GM19328 (cell line): ENCODE measurements at regions not wholly inside any gene's neighbourhood (a gene's known extent, or its start where the extent isn't known, plus 50 kb on each side); places are given as distances from the start of the nearest gene placed in this dataset.
"Not testable (repeated sequence)": the region's sequence is repeated elsewhere in the genome, so short reads cannot be mapped to it uniquely, and the experiment has no call there.

Experiments used
- ATAC-seq: cut with Tn5 transposase; IDR thresholded peaks from one replicate; pipeline ENCODE4 v1.9.1; 2021; ENCODE audit warnings: mild to moderate bottlenecking, moderate library complexity; ENCODE audit not compliant: unreplicated experiment

DNA sequence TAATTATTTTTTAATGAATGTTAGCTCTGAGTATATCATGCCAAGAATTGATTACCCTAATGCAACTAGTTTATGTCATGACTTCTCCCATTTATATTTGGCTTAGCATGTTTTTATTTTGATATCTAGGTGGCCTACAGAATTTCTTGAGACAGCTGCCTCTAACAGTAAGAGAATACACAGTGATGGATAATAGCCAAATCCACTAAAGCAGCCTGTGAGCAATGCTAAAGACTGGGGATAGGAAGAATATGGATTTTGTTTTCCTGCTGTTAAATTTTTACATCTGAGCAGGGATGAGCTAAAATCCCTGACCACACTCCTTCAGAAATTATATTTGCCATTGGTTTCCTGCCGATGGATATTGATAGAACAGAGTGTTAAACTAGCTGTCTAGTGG lies 149.3 kb upstream of the TGFBR2 start:
- no peak for ATAC-seq

DNA sequence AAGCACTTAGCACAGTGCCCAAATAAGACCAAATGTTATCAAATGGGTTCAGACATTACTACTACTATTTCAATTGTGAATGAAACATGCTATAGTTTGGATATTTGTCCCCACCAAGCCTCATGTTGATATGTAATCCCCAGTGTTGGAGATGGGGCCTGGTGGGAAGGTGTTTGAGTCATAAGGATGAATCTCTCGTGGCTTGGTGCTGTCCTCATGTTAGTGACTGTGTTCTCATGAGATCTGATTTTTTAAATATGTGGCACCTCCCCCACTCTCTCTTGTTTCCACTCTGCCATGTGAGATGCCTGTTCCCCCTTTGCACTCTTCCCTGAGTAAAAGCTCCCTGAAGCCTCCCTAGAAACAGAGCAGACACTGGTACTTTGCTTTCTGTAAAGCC lies 148.7 kb upstream of the TGFBR2 start:
- ATAC-seq = no peak

DNA sequence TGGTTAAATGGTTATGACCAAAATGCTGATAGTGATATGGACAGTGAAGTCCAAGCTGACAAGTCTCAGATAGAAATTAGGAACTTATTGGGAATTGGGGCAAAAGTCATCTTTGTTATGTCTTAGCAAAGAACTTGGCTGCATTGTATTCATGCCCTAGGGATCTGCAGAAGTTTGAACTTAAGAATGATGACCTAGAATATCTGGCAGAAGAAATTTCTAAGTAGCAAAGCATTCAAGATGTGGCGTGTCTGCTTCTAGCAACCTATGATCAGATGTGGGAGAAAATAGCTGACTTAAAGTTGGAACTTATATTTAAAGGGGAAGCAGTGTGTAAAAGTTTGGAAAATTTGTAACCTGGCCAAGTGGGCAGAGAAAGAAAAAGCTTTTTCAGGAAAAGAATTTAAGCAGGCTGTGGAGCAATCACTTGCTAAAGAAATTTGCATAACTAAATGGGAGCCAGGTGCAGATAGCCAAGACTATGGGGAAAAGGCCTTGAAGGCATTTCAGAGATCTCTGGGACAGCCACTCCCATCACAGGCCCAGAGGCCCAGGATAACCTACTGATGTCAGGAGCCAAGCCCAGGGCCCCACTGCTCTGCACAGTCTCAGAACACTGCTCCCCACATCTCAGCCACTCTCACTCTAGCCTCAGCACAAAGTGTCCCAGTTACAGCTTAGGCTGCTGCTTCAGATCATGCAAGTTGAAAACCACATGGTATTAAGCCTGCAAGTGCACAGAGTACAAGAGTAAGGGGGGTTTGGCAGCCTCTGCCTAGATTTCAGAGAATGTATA lies 147.8 kb upstream of the TGFBR2 start:
- no peak for ATAC-seq

DNA sequence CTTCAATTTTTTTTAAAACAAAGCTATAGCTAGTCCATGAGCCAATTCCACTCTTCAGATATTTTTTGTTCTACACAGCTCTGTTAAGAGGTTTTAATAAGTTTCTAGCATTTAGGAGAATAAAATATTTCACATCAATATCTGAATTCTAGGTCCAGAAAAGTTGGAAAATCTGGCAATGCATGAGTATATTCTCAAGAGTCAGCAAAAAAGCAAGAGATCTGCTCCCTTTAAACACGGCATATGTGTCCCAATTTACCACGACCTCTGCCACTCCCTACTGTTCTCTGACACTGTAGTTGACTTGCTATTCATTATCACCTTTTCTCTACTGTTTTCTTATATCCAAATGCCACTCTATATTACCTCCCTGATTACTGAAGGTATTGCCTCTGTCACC lies 145.1 kb upstream of the TGFBR2 start:
- ATAC-seq = no peak

DNA sequence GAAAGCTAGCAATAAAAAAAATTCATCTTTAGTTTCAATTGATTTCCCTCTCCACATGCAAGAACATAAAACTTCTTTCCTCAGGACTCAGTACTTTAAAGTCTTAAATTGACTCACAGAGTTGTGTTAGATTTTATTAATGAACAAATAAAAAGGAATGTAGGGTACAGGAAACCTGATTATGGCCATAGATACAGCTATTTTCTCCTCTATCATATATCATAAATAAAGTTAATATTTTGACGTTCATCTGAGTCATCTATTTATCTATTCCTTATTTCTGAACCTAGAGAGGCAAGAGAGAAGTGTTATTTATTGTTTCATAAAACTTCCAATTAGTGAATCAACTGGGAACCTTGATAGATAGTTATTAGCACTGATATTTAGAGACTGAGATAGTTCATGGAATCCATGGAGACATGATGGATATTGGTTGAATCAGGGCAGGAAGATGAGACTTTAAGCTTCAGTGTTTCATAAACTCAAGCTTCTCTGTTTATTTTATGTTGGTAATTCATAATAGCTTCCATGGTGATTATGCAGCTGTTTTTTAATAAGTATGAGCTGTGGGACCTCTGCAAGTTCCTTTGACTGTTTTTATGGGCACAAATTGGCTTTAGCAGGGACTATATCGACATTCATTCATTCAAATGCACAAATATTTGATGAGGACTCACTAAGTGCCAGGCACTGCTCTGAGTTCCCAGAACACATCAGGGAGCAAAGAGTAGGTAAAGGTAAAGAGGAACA lies 143.5 kb upstream of the TGFBR2 start:
- no peak for ATAC-seq

DNA sequence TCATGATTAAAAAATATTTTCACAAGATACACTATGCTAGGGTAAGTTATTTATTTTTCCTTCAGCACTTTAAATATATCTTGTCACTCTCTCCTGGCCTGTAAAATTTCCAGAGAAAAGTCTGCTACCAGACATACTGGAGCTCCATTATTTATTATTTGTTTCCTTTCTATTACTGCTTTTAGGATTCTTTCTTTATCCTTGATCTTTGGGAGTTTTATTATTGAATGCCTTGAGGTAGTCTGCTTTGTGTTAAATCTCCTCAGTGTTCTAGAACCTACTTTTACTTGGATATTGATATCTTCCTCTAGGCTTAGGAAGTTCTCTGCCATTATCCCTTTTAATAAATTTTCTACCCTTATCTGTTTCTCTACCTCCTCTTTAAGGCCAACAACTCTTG lies 142.0 kb upstream of the TGFBR2 start:
- ATAC-seq = no peak

DNA sequence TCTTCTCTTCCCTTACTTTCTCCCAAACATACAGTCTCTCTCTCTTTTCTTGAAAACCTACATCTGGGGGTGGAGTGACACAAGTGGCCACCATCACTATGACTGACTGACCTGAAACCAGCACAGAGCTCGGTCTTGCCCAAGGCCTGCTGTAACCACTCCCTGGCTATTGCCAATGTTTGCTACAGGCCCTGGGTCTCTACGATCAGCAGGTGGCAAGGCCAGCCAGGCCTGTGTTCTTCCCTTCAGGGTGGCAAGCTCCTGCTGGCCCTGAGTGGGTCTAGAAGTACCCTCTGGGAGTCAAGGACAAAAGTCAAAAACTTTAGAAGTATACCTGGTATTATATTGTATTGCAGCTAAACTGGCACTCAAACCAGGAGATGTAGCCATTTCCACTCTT lies 140.9 kb upstream of the TGFBR2 start:
- no peak for ATAC-seq

DNA sequence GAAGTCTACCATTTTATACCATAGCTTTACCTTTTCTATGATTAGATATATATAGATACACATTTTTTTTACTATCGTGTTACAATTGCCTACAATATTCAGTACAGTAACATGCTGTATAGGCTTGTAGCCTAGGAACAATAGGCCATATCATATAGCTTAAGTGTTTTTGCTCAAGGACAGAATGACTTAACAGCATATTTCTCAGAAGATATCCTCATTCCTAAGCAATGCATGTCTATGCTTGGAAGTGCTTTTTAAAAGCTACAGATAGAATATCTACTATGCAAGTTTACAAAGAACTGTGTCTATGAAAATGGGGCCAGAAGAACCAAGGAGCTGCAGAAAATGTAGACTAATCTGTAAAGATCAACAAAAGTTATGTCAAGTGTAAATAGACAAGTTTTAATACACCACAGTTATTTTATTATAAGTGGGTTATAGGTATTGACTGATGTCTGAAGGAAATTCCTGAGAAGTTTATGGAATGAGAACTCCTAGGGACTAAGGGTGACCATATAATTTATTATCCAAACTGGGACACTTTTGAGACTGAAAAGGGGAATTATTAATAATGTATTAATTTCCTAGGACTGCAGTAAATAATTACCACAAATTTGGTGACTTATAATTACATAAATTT lies 138.7 kb upstream of the TGFBR2 start:
- no peak for ATAC-seq

DNA sequence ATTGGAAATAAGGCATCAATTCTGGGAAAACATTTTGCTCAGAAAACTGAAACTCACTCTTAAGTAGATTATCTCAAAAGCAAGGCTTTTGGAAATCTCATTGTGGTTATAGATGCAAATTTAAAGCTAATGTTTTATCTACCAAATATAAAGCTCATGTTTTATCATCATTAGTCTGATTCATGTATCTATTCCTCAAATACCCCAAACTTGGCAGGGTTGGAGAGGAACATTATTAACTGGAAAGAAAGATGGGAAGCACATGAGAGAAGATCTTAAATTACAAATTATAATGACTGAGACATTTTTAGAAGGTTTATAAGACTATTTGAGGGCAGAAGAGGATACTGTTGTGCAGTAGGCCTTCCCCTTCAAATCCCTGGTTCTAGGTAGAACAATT lies 137.3 kb upstream of the TGFBR2 start:
- no peak for ATAC-seq

DNA sequence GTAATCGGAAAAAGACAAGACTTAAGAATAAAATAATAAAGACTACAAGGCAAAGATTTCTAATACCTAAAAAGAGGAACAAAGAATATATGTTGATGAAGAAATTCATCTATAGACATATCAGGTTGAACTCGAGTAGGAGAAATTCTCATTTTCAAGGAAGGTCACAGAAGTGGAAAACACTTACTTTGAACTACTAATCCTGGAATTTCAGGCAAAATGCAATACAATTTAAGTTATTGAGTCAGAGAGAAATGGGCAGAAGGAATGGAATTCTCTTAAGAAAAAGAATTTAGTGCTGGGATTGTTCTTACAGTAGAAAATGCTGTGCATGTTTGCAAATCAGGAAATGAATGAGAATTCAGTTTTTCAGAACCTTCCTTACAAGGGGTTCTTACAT lies 135.9 kb upstream of the TGFBR2 start:
- no peak for ATAC-seq

DNA sequence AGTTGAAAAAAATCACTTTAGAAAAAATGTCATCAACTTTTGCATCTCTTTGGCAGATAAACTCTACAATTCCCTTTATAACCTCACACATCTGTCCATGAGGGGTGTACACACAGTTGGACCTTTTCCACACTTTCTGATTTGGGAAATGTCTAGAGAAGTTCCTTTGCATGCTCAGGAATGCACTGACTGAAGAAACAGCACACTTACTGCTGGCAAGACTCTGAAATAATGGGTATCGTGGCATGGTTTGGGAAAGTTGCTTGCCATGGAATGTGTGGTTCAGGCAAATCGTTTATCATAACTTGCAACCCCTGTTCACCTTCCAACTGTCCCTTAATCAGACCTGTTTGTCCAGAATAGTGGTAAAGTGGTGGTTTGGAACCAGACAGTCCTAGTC lies 135.3 kb upstream of the TGFBR2 start:
- no peak for ATAC-seq

DNA sequence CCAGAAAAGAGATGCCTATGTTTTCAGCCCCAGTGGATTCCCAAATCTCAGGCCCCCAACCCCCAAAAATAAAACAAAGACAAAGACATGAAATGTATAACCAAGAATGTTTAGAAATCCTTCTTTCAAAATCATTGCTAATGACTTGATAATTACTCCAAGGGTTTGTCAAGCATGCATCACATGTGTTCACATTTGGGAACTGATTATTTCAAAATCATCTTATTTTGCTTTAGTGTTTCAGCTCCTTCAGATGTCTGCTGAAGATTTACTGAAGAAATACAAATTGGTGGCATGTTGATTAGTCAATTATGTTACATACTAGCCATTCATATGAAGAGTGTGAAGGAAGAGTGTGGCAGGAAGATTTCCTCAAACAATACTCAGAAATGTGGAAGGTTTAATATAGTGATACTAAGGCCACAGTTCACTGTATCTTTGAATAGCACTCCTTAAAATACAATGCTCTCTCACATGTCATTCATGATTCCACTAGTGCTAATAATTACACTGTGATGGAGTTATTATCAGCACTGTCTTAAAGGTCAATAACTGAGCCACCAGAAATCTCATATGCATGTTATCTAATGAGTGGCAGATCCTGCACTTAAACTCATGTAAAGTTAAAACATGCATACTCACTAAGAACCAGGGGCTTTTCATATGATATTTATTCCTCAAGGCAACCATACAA lies 134.5 kb upstream of the TGFBR2 start:
- ATAC-seq = no peak

DNA sequence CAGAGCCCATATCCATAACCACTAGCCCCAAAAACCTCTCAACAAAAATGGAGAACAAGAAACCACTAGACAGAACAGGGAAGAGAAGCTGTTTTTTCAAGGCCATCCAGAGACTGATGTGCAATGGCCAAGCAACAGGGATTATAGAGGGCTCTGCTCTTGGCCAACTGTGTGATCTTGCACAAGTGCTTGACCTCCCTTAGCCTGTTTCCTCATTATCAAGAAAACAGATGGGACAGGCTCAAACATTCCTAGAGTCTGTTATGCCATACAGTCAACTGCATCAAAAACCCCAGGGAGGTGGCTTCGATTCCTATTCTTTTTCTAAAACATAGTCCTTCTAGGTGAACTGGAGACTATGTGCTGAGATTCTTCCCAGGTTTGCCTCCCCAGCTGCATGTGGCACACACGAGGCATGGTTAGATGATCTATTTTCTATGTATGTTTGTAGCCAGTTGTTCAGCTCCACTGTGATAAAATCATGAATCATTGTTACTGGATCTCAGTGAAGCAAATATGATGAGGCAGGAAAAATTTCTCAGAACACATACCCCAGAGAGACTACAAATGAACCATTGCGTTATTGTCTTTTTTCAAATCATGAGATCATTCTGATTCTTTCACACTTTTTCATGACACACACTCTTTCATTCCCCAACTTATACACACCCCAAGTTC lies 132.9 kb upstream of the TGFBR2 start:
- ATAC-seq = no peak

DNA sequence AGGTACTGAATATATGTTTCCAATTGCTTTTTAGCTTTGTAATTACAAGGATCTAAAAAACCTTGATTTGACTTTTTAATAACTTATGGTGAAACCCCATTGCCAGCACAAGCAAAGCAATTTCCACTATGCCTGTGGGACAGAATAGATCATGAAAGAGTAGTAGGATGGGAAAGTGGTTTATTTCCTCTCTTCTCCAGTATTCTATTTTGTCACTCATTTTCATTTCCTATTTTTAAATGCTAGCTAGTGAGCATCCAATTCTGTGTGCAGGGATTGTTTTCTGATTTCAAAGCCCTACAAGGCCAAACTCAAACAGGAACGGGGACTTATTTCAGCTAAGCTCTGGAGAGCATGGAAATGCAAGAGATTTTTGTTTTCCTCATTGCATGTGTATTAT lies 132.0 kb upstream of the TGFBR2 start:
- ATAC-seq = no peak

DNA sequence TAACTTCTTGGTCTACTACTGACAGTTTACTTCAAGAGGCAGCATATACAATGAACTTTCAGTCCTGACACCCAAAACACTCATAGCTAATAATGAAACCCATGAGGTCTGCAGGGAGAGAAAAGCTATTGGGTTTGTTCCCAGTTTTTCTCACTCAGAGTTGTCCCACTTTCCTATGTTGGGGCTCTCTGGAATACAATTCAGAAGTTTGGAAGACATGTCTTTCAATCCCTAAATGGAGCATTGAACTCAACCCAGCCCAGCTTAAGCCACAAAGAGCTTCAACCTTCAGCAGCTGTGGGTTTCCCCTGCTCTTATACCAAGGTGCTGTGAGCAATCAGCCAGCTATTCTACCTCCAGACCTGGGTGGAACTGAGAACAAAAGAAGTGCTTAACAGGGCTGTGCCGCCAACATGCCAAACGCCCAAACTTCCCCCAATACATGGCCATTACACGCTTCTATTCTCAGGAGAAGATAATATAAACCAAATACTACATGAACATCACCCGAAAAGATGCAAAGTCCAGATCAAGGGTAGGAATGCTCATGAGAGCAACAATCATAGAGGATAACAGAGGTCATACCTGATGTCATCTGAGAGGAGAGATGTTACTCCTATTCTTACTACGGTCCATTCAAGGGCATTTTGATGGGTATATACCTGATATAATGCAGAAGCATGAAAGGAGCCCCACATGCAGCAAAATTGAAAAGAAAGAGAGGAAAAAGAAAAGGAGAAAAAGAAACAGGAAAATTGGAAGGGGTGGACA lies 131.2 kb upstream of the TGFBR2 start:
- ATAC-seq = peak; percentile 81

DNA sequence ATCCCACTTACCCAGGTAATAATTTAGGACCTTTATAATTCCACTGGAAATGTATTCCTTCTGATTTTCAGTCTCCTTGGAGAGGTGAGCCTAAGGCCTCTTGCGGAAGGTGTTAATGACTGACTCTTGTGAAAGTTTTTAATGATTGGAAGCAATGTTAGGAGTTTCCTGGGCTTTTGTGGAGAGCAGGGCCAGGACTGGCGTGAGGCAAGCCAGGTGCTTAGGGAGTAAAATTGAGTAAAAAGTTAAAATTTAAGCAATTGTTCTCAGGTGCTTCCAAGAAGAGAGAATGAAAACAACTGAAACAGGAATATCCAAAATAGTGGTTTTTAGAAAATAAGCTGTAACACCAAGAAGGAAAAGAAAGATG lies 130.6 kb upstream of the TGFBR2 start:
- ATAC-seq = no peak

DNA sequence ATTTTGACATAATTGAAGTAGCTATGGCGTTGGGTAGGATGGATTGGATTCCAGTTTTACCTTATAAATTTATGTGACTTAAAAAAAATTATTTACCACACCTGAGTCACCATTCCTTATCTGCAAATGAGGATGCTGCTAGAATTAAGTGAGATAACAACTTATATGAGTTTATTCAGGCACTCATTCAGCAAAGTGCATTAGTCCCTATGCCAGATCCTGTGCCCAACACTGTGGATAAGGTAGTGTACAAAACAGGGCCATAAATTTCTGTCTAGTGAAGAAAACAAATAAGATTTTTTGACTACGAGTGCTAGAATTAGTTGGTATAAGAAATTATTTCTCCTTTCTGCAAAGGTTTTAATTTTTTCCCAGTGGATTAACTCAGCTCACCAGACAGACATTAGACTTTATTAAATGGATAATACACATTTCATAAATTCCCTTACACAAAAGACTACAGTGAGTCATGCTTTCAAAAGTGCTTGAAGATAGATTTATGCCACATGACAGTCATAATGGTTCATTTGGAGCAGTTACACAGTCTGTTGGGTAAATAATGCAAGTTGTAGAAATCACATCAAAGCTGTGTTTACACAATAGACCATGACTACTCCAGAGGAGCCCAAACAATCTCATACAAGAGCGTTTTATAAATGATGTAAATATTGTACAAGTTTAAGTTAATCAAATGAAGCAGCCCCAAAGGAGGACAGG lies 129.9 kb upstream of the TGFBR2 start:
- ATAC-seq = no peak

DNA sequence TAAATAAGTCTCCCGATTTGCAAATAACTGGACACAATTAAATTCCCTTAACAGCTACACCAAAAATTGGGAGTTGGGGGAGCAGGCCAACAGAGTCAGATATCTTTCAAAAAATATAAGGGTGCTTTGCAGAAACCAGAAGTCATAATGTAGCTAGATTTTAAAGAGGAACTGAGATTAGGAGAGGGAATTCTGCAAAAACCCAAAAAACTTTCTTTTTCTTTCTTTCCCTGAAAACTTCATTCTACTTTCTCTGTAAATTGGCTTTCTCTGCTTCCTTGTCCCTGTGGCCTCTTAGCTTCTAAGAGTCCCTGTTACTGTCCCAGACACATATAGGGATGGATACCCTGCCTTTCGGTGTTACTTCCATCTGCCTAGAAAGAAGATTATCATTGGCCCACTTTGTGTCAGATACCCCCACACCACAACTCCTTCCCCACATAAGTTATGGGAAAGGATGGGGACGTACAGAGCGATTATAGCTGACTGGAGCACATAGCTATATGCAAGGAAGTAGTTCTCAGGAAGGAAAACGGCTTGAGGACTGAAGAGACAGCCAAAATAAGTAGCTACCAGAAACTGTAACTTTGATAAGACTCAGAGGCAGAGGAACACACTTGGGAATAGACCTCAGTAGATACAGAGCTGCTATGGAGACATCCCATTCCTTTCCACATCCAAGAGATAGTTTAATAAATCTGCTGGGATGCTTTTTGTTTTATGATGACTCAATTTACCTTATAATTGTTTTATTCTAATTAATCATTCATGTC lies 129.1 kb upstream of the TGFBR2 start:
- no peak for ATAC-seq

DNA sequence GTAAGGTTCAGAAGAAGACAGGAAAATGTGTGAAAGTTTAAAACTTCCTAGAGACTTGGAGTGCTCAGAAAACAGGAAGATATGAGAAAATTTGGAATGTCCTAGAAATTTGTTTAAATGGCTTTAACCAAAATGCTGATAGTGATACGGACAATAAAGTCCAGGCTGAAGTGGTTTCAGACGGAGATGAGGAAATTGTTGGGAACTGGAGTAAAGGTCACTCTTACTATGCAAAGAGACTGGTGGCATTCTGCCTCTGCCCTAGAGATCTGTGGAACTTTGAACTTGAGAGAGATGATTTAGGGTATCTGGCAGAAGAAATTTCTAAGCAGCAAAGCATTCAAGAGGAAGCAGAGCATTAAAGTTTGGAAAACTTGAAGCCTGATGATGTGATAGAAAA lies 126.7 kb upstream of the TGFBR2 start:
- not testable (repeated sequence) for ATAC-seq
